DND-41 (cell line): ENCODE measurements at regions not wholly inside any gene's neighbourhood (a gene's known extent, or its start where the extent isn't known, plus 50 kb on each side); places are given as distances from the start of the nearest gene placed in this dataset.

ENCODE experiments used
- CTCF ChIP-seq: IDR thresholded peaks from 2 replicates; pipeline ENCODE4 v1.5.1; 2012; ENCODE audit warnings: borderline replicate concordance, low read length, moderate library complexity, mild to moderate bottlenecking; ENCODE audit not compliant: poor library complexity, severe bottlenecking; ENCODE audit errors: extremely low read depth
- EZH2 ChIP-seq: IDR thresholded peaks from 3 replicates; pipeline ENCODE4 v1.6.1; 2012; ENCODE audit warnings: borderline replicate concordance, low read depth, mild to moderate bottlenecking, moderate library complexity, low read length, inconsistent platforms; ENCODE audit not compliant: severe bottlenecking

GRCh38 chr5:167831754-167832504 is 459.5 kb upstream of the WWC1 start:
- TF ChIP-seq CTCF (no peak), EZH2 (no peak)
